Body of pancreas (tissue), 4 donors: ENCODE measurements at regions not wholly inside any gene's neighbourhood (a gene's known extent, or its start where the extent isn't known, plus 50 kb on each side); places are given as distances from the start of the nearest gene placed in this dataset.

ENCODE experiments used
- ATAC-seq: fragments of 150-250 bp; one replicate; pipeline ENCODE4 v1.9.1; 2016
- DNase-seq, 4 donors: peaks; one replicate each; pipeline ENCODE4 v3.0.0-alpha.2; 2019
- H3K27ac ChIP-seq, 4 donors: fragments of 200-600 bp; sonication (generic); 1 replicate in 3 of 4; 2 replicates in 1 of 4; pipeline versions ENCODE4 v1.5.1 to v1.6.1; 2016 to 2019; ENCODE audit warnings: mild to moderate bottlenecking in 1 of 4, mixed read lengths in 1 of 4, moderate library complexity in 1 of 4
- H3K27me3 ChIP-seq, 2 donors: fragments of 200-600 bp; sonication (generic); one replicate each; pipeline ENCODE4 v1.6.0; 2016; ENCODE audit warnings: mild to moderate bottlenecking in 1 of 2
- H3K36me3 ChIP-seq, 2 donors: fragments of 200-600 bp; sonication (generic); replicated peaks in 1 of 2; 2 replicates each; pipeline ENCODE4 v1.5.1; 2016; ENCODE audit warnings: low read depth in 2 of 2; ENCODE audit not compliant: insufficient read depth in 1 of 2
- H3K4me1 ChIP-seq: fragments of 200-600 bp; sonication (generic); one replicate; pipeline ENCODE4 v1.6.0; 2016
- H3K4me3 ChIP-seq, 2 donors: fragments of 200-600 bp; sonication (generic); 1 replicate in 1 of 2; 2 replicates in 1 of 2; pipeline ENCODE4 v1.5.1; 2016 to 2019
- H3K9me3 ChIP-seq, 3 donors: fragments of 200-600 bp; sonication (generic); 1 replicate in 2 of 3; 2 replicates in 1 of 3; pipeline ENCODE4 v1.5.1; 2016
- CTCF ChIP-seq, 7 experiments: fragments of 450-650 bp in 4 of 7; fragments of 200-600 bp in 3 of 7; sonication (generic) in 3 of 7; IDR thresholded peaks; one replicate each; pipeline ENCODE4 v1.5.1; 2016 to 2019; ENCODE audit warnings: antibody characterized with exemption in 7 of 7
- POLR2A ChIP-seq, 3 donors: fragments of 450-650 bp; IDR thresholded peaks; one replicate each; pipeline ENCODE4 v1.6.1; 2016; ENCODE audit warnings: antibody characterized with exemption in 3 of 3, mild to moderate bottlenecking in 2 of 3
- WGBS, 2 donors: methylation state at CpG; one replicate each; pipeline ENCODE4 v1.1.5; 2017; 5-methylcytosine and 5-hydroxymethylcytosine counted together
- intact Hi-C: fragments of 100-400 bp; cut with DNase I; formaldehyde crosslinking; loops from one replicate; pipeline ENCODE4 v1.15.1; 2023

GRCh38 chr12:88291498-88292131 lies 149.5 kb downstream of the TMTC3 start:
- no peak overlapping the region for H3K27ac ChIP-seq
- 62 to 65% methylated on average over 3 of the region's 3 CpGs for WGBS, 2 donors
- ATAC-seq = no peak

GRCh38 chr12:88298014-88298682 lies 156.0 kb downstream of the TMTC3 start:
- intact Hi-C loops = no loop called here
- DNase-seq = no peak
- H3K4me1 ChIP-seq = peaks cover 24% of the 10 kb centered on the region
- no peak overlapping the region for H3K4me3 ChIP-seq
- TF ChIP-seq CTCF (IDR thresholded peaks at IDR 0.05) (no peak), POLR2A (IDR thresholded peaks at IDR 0.05) (no peak)
- H3K27me3 ChIP-seq = no peaks in the 10 kb centered on the region
- peak overlapping the region in 2 of 4 donors; percentile 5 to 17 for H3K27ac ChIP-seq
- H3K9me3 ChIP-seq = no peaks in the 10 kb centered on the region
- H3K36me3 ChIP-seq = no peaks in the 10 kb centered on the region
- ATAC-seq = no peak

More at GRCh38 chr12:88291498-88292131, 149.5 kb downstream of the TMTC3 start:
- Histone ChIP-seq H3K4me3 (no peak overlapping the region), H3K27me3 (no peaks in the 10 kb centered on the region), H3K4me1 (no peaks in the 10 kb centered on the region), H3K36me3 (no peaks in the 10 kb centered on the region), H3K9me3 (no peaks in the 10 kb centered on the region)
- DNase-seq = no peak
- intact Hi-C loops = no loop called here
- TF ChIP-seq POLR2A (IDR thresholded peaks at IDR 0.05) = no peak
- TF ChIP-seq CTCF (IDR thresholded peaks at IDR 0.05) = no peak

- intact Hi-C loops = no loop called here
- Histone ChIP-seq H3K27me3 (no peaks in the 10 kb centered on the region), H3K4me3 (no peak overlapping the region), H3K36me3 (no peaks in the 10 kb centered on the region), H3K27ac (peak overlapping the region in 2 of 4 donors; percentile 5 to 17), H3K9me3 (no peaks in the 10 kb centered on the region), H3K4me1 (peaks cover 24% of the 10 kb centered on the region)
- peak in 1 of 4 donors; percentile 6 for DNase-seq
- ATAC-seq = peak; percentile 74
- 77 to 83% methylated on average over 4 of the region's 4 CpGs for WGBS, 2 donors
- TF ChIP-seq CTCF (IDR thresholded peaks at IDR 0.05) = no peak
- TF ChIP-seq POLR2A (IDR thresholded peaks at IDR 0.05) = no peak
These were observed 156.7 kb downstream of the TMTC3 start for GRCh38 chr12:88298761-88299242.

DNA sequence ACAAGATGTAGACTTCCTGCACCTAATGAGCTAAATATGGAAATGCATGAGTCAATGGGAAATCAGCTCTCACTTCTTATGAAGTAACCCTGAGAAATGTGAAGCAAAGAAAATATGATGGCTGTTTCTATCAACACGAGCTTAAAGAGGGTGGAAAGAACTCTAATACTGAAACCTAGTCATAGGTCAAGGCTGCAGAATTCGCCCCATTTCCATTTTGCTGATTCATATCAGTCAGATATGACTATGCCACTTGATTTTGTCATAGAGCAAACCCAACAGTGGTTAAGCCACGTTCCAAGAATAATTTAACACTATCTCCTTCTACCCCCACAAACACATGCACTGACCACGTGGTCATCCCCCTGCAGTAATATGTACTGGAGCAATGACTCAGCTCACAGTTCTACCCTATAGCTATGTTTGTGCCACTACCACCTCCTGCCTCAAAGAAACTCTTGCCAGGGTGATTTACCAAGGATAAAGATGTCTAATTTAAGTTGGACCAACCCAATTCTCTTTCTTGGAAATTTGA lies 157.5 kb downstream of the TMTC3 start:
- ATAC-seq = no peak

More for the DNA sequence above, 157.5 kb downstream of the TMTC3 start:
- no peaks in the 10 kb centered on the region for H3K9me3 ChIP-seq
- no peaks in the 10 kb centered on the region for H3K27me3 ChIP-seq
- intact Hi-C loops = no loop called here
- TF ChIP-seq POLR2A (IDR thresholded peaks at IDR 0.05) (no peak), CTCF (IDR thresholded peaks at IDR 0.05) (no peak)
- H3K4me3 ChIP-seq = no peak overlapping the region
- WGBS, 2 donors = 48 to 66% methylated on average over 4 of the region's 4 CpGs
- H3K4me1 ChIP-seq = peaks cover 24% of the 10 kb centered on the region
- DNase-seq = no peak
- H3K27ac ChIP-seq = no peak overlapping the region
- H3K36me3 ChIP-seq = no peaks in the 10 kb centered on the region
